GM12878 (cell line): ENCODE measurements at regions not wholly inside any gene's neighbourhood (a gene's known extent, or its start where the extent isn't known, plus 50 kb on each side); places are given as distances from the start of the nearest gene placed in this dataset.

Experiments
- ATAC-seq: fragments of 200-7000 bp; cut with Tn5 transposase; 3 replicates; pipeline ENCODE4 v1.9.1; 2020; ENCODE audit warnings: mild to moderate bottlenecking, moderate library complexity
- BruUV-seq: library from RNA; stranded (reverse); fragments of 400-500 nt; replicated peaks from 2 replicates; lab custom pipeline; 2021; lab: Mats Ljungman, UMichigan
- CTCF ChIA-PET: fragments of 300-600 bp; sonication (Branson Sonifier 250); formaldehyde crosslinking; extraction: SDS; loops from one replicate; lab custom pipeline; 2021; ENCODE audit warnings: inconsistent platforms; lab: Yijun Ruan, JAX
- POLR2A ChIA-PET: fragments of 350-600 bp; formaldehyde crosslinking; extraction: SDS; loops from one replicate; lab custom pipeline; 2021; ENCODE audit warnings: inconsistent platforms; lab: Charles Lee
- RAD21 ChIA-PET: fragments of 300-600 bp; sonication (Branson Sonifier 250); formaldehyde crosslinking; loops from one replicate; lab custom pipeline; 2023; ENCODE audit warnings: antibody characterized with exemption; ENCODE audit not compliant: unreplicated experiment; lab: Charles Lee
- SMC1A ChIA-PET: fragments of 300-600 bp; sonication (Branson Sonifier 250); formaldehyde crosslinking; loops from one replicate; lab custom pipeline; 2023; ENCODE audit not compliant: unreplicated experiment, uncharacterized antibody; lab: Charles Lee
- DNase-seq: peaks from one replicate; pipeline ENCODE4 v3.0.0-alpha.2; 2011; ENCODE audit warnings: low read depth, low spot score
- FAIRE-seq: peaks from 3 replicates; lab custom pipeline; 2011; peaks lifted over from hg19 to GRCh38; lab: Jason Lieb, UNC
- H2AFZ ChIP-seq: 2 replicates; pipeline ENCODE4 v1.6.0; 2011; ENCODE audit warnings: low read depth, low read length, control low read depth; ENCODE audit not compliant: control insufficient read depth
- H3K27ac ChIP-seq: 2 replicates; pipeline ENCODE4 v1.5.1; 2011; ENCODE audit warnings: control low read depth; ENCODE audit not compliant: control insufficient read depth, insufficient read depth
- H3K27me3 ChIP-seq, 2 experiments: replicated peaks in 1 of 2; 2 replicates each; pipeline versions ENCODE4 v1.6.0 to v1.6.1; 2011; ENCODE audit warnings: low read length in 1 of 2; ENCODE audit not compliant: control insufficient read depth in 2 of 2, insufficient read depth in 2 of 2
- H3K36me3 ChIP-seq, 2 experiments: 2 replicates each; pipeline ENCODE4 v1.5.1; 2011; ENCODE audit warnings: low read length in 1 of 2; ENCODE audit not compliant: control insufficient read depth in 2 of 2, insufficient read depth in 2 of 2
- H3K4me1 ChIP-seq: 2 replicates; pipeline ENCODE4 v1.6.1; 2011; ENCODE audit warnings: mild to moderate bottlenecking, low read length, moderate library complexity, mixed read lengths; ENCODE audit not compliant: control insufficient read depth, insufficient read depth
- H3K4me2 ChIP-seq: 2 replicates; pipeline ENCODE4 v1.6.0; 2011; ENCODE audit warnings: control low read depth; ENCODE audit not compliant: control insufficient read depth, insufficient read depth
- H3K4me3 ChIP-seq: fragments of 200-600 bp; sonication (generic); 2 replicates; pipeline ENCODE4 v1.5.1; 2016
- H3K79me2 ChIP-seq: 2 replicates; pipeline ENCODE4 v1.6.0; 2011; ENCODE audit warnings: low read length; ENCODE audit not compliant: control insufficient read depth, insufficient read depth
- H3K9ac ChIP-seq: 2 replicates; pipeline ENCODE4 v1.8.0; 2011; ENCODE audit warnings: low read length, control low read depth, mixed read lengths; ENCODE audit not compliant: control insufficient read depth, insufficient read depth
- H3K9me3 ChIP-seq: replicated peaks from 3 replicates; pipeline ENCODE4 v1.5.1; 2011; ENCODE audit warnings: mild to moderate bottlenecking, low read length; ENCODE audit not compliant: control insufficient read depth, insufficient read depth
- H4K20me1 ChIP-seq: 2 replicates; pipeline ENCODE4 v1.6.0; 2011; ENCODE audit not compliant: control insufficient read depth, insufficient read depth
- ASH2L ChIP-seq: fragments of 300-600, 200-600 bp; sonication (generic); IDR thresholded peaks from 2 replicates; pipeline ENCODE4 v1.6.1; 2017; ENCODE audit warnings: low read depth, mild to moderate bottlenecking, borderline replicate concordance
- BMI1 ChIP-seq: fragments of 450-650 bp; IDR thresholded peaks from 2 replicates; pipeline ENCODE4 v1.6.1; 2016; ENCODE audit warnings: mild to moderate bottlenecking, moderate library complexity, borderline replicate concordance
- BRCA1 ChIP-seq: IDR thresholded peaks from 2 replicates; pipeline ENCODE4 v1.6.1; 2011; ENCODE audit warnings: low read depth, low read length, improper control_type of control experiment
- CBFB ChIP-seq: IDR thresholded peaks from 2 replicates; pipeline ENCODE4 v1.6.1; 2016; ENCODE audit warnings: antibody characterized with exemption, low read depth
- E4F1 ChIP-seq: fragments of 450-650 bp; IDR thresholded peaks from 2 replicates; pipeline ENCODE4 v1.6.1; 2018; ENCODE audit warnings: borderline replicate concordance, mild to moderate bottlenecking; ENCODE audit not compliant: partially characterized antibody
- EP300 ChIP-seq, 2 experiments: fragments of 150-350 bp in 1 of 2; IDR thresholded peaks; 2 replicates each; pipeline ENCODE4 v1.6.1; 2011 to 2012; ENCODE audit warnings: low read depth in 2 of 2, low read length in 2 of 2, borderline replicate concordance in 1 of 2, improper control_type of control experiment in 1 of 2, inconsistent platforms in 1 of 2; ENCODE audit not compliant: control insufficient read depth in 1 of 2
- EZH2 ChIP-seq: IDR thresholded peaks from 2 replicates; pipeline ENCODE4 v1.6.1; 2012; ENCODE audit warnings: low read depth, mild to moderate bottlenecking, control low read depth, inconsistent platforms, low read length, borderline replicate concordance; ENCODE audit not compliant: control insufficient read depth
- IKZF1 ChIP-seq: fragments of 450-650 bp; conservative IDR thresholded peaks from 2 replicates; pipeline ENCODE4 v1.6.1; 2017; ENCODE audit warnings: antibody characterized with exemption, mild to moderate bottlenecking
- IRF4 ChIP-seq: IDR thresholded peaks from 2 replicates; pipeline ENCODE4 v1.6.1; 2011; ENCODE audit warnings: low read depth, low read length
- NFYA ChIP-seq: IDR thresholded peaks from 2 replicates; pipeline ENCODE4 v1.6.1; 2011; ENCODE audit warnings: low read depth, mild to moderate bottlenecking, low read length, improper control_type of control experiment, borderline replicate concordance
- NR2C2 ChIP-seq: IDR thresholded peaks from 2 replicates; pipeline ENCODE4 v1.6.1; 2011; ENCODE audit warnings: borderline replicate concordance, low read depth; ENCODE audit not compliant: control insufficient read depth, insufficient read length
- PAX5 ChIP-seq: IDR thresholded peaks from 2 replicates; pipeline ENCODE4 v1.6.1; 2011; ENCODE audit warnings: low read depth, low read length, borderline replicate concordance
- RFX5 ChIP-seq: IDR thresholded peaks from 2 replicates; pipeline ENCODE4 v1.6.1; 2011; ENCODE audit warnings: low read depth, low read length, improper control_type of control experiment
- SMAD1 ChIP-seq: fragments of 450-650 bp; IDR thresholded peaks from 2 replicates; pipeline ENCODE4 v1.6.1; 2018; ENCODE audit warnings: mild to moderate bottlenecking, low read depth; ENCODE audit not compliant: partially characterized antibody
- SMARCA5 ChIP-seq: fragments of 450-650 bp; IDR thresholded peaks from 2 replicates; pipeline ENCODE4 v1.6.1; 2017; ENCODE audit warnings: mild to moderate bottlenecking
- SPI1 ChIP-seq: IDR thresholded peaks from 2 replicates; pipeline ENCODE4 v1.6.1; 2011; ENCODE audit warnings: low read depth, mild to moderate bottlenecking, low read length, moderate library complexity, borderline replicate concordance; ENCODE audit not compliant: insufficient read depth
- TCF7 ChIP-seq: IDR thresholded peaks from 2 replicates; pipeline ENCODE4 v1.6.1; 2014; ENCODE audit warnings: antibody characterized with exemption, borderline replicate concordance
- WRNIP1 ChIP-seq: IDR thresholded peaks from 2 replicates; pipeline ENCODE4 v1.6.1; 2011; ENCODE audit warnings: low read depth, low read length, improper control_type of control experiment, borderline replicate concordance
- ZNF274 ChIP-seq: IDR thresholded peaks from one replicate; pipeline ENCODE4 v1.8.0; 2011; ENCODE audit not compliant: insufficient read length, insufficient read depth
- ZNF622 ChIP-seq: fragments of 450-650 bp; IDR thresholded peaks from 2 replicates; pipeline ENCODE4 v1.6.1; 2017; ENCODE audit warnings: mild to moderate bottlenecking, inconsistent platforms
- WGBS: methylation state at CpG from one replicate; pipeline ENCODE4 v1.1.6; 2016; ENCODE audit warnings: low lambda C conversion rate; ENCODE audit not compliant: insufficient replicate concordance, insufficient coverage; ENCODE audit errors: missing lambda C conversion rate; 5-methylcytosine and 5-hydroxymethylcytosine counted together
- in situ Hi-C: fragments of 300-500 bp; cut with MboI; formaldehyde crosslinking; loops from 9 replicates; pipeline ENCODE4 v1.14.3; 2018; ENCODE audit warnings: mixed read lengths
- intact Hi-C: fragments of 100-400 bp; cut with micrococcal nuclease; formaldehyde crosslinking; loops from one replicate; pipeline ENCODE4 v1.14.2; 2022; ENCODE audit not compliant: unreplicated experiment

GRCh38 chr4:189060104-189060503, 880.6 kb upstream of the FRG1 start:
- FAIRE-seq (no peak), DNase-seq (no peak), ATAC-seq (no peak)
- 0% methylated on average over 1 of the region's 1 CpG for WGBS
- ChIA-PET SMC1A (no interaction called here), POLR2A (no interaction called here), RAD21 (no interaction called here), CTCF (interaction anchor here (0.6 kb wide), 1 partner anchor 99 kb away, joined by 3 read pairs; no protein-coding TSS in a partner anchor)
- no peaks in the 10 kb centered on the region for H4K20me1 ChIP-seq
- no peaks in the 10 kb centered on the region for H3K36me3 ChIP-seq
- intact Hi-C loops, result no loop called here
- H3K4me1 ChIP-seq, result no peaks in the 10 kb centered on the region
- no peak overlapping the region for H3K4me3 ChIP-seq
- no peaks in the 10 kb centered on the region for H3K27me3 ChIP-seq
- H3K4me2 ChIP-seq, result no peak overlapping the region
- BruUV-seq, result no TSS peak
- H3K9ac ChIP-seq, result no peak overlapping the region
- no peaks in the 10 kb centered on the region for H3K9me3 ChIP-seq
- no peaks in the 10 kb centered on the region for H3K79me2 ChIP-seq
- H3K27ac ChIP-seq, result no peak overlapping the region
- no peak overlapping the region for H2AFZ ChIP-seq
- in situ Hi-C loops, result no loop called here
- TF ChIP-seq EP300 (IDR thresholded peaks at IDR 0.05; ENCODE audit: borderline replicate concordance in 1 of 2, control insufficient read depth in 1 of 2, low read depth in 2 of 2, low read length in 2 of 2) (no peak), RFX5 (no peak), PAX5 (no peak), SPI1 (no peak), ZNF274 (no peak), SMARCA5 (no peak), E4F1 (no peak), IKZF1 (no peak), ZNF622 (no peak), TCF7 (no peak), CBFB (no peak), NFYA (no peak), IRF4 (no peak), EZH2 (no peak), SMAD1 (no peak), WRNIP1 (no peak), ASH2L (no peak), NR2C2 (no peak), BMI1 (no peak), BRCA1 (no peak)
